GM23248 (cell line): ENCODE measurements at regions not wholly inside any gene's neighbourhood (a gene's known extent, or its start where the extent isn't known, plus 50 kb on each side); places are given as distances from the start of the nearest gene placed in this dataset.

Source experiments
- DNase-seq: peaks from one replicate; pipeline ENCODE4 v3.0.0-alpha.2; 2015
- H2AFZ ChIP-seq: fragments of 200-600 bp; sonication (generic); 2 replicates; pipeline ENCODE4 v1.6.1; 2016; ENCODE audit warnings: antibody characterized with exemption
- H3F3A ChIP-seq: fragments of 200-600 bp; sonication (generic); 2 replicates; pipeline ENCODE4 v1.6.1; 2016; ENCODE audit warnings: mild to moderate bottlenecking, antibody characterized with exemption, mixed run types; ENCODE audit not compliant: insufficient read depth
- H3K27ac ChIP-seq: fragments of 200-600 bp; sonication (generic); 2 replicates; pipeline ENCODE4 v1.5.1; 2016; ENCODE audit warnings: mild to moderate bottlenecking
- H3K27me3 ChIP-seq: fragments of 200-600 bp; sonication (generic); replicated peaks from 2 replicates; pipeline ENCODE4 v1.6.1; 2016; ENCODE audit warnings: mild to moderate bottlenecking; ENCODE audit not compliant: insufficient read depth
- H3K36me3 ChIP-seq: fragments of 200-600 bp; sonication (generic); 2 replicates; pipeline ENCODE4 v1.6.1; 2016; ENCODE audit warnings: low read depth, mild to moderate bottlenecking
- H3K4me1 ChIP-seq: fragments of 200-600 bp; sonication (generic); 2 replicates; pipeline ENCODE4 v1.6.1; 2016; ENCODE audit warnings: mild to moderate bottlenecking; ENCODE audit not compliant: insufficient read depth
- H3K4me2 ChIP-seq: fragments of 200-600 bp; sonication (generic); one replicate; pipeline ENCODE4 v1.6.1; 2016; ENCODE audit warnings: mild to moderate bottlenecking; ENCODE audit not compliant: unreplicated experiment
- H3K4me3 ChIP-seq: fragments of 200-600 bp; sonication (generic); 2 replicates; pipeline ENCODE4 v1.5.1; 2016; ENCODE audit warnings: mild to moderate bottlenecking
- H3K79me2 ChIP-seq: fragments of 200-600 bp; sonication (generic); 2 replicates; pipeline ENCODE4 v1.6.1; 2016; ENCODE audit warnings: mild to moderate bottlenecking; ENCODE audit not compliant: insufficient read depth
- H3K9ac ChIP-seq: fragments of 200-600 bp; sonication (generic); 2 replicates; pipeline ENCODE4 v1.6.1; 2016; ENCODE audit warnings: mild to moderate bottlenecking
- H3K9me2 ChIP-seq: fragments of 200-600 bp; sonication (generic); 2 replicates; pipeline ENCODE4 v1.6.1; 2016; ENCODE audit warnings: mixed run types, mild to moderate bottlenecking, moderate library complexity; ENCODE audit not compliant: insufficient read depth
- H3K9me3 ChIP-seq: fragments of 200-600 bp; sonication (generic); one replicate; pipeline ENCODE4 v1.6.1; 2017; ENCODE audit warnings: low read depth
- H4K20me1 ChIP-seq: fragments of 200-600 bp; sonication (generic); 2 replicates; pipeline ENCODE4 v1.6.0; 2016; ENCODE audit not compliant: insufficient read depth
- EZH2 ChIP-seq: fragments of 200-600 bp; sonication (generic); IDR thresholded peaks from 2 replicates; pipeline ENCODE4 v1.6.1; 2018; ENCODE audit warnings: antibody characterized with exemption, mild to moderate bottlenecking; ENCODE audit not compliant: insufficient read depth, poor library complexity, severe bottlenecking
- EZH2phosphoT487 ChIP-seq: fragments of 200-600 bp; sonication (generic); IDR thresholded peaks from 2 replicates; pipeline ENCODE4 v1.6.1; 2018; ENCODE audit warnings: antibody characterized with exemption, moderate library complexity, mild to moderate bottlenecking, low read depth; ENCODE audit not compliant: insufficient read depth
- WGBS, 2 experiments: methylation state at CpG; one replicate each; pipeline ENCODE4 v1.1.6; 2015 to 2017; ENCODE audit warnings: low lambda C conversion rate in 2 of 2, low coverage in 1 of 2; ENCODE audit errors: missing lambda C conversion rate in 2 of 2; 5-methylcytosine and 5-hydroxymethylcytosine counted together
- in situ Hi-C: fragments of 300-500 bp; cut with MboI; formaldehyde crosslinking; loops from 2 replicates; pipeline ENCODE4 v1.15.0; 2020

DNA sequence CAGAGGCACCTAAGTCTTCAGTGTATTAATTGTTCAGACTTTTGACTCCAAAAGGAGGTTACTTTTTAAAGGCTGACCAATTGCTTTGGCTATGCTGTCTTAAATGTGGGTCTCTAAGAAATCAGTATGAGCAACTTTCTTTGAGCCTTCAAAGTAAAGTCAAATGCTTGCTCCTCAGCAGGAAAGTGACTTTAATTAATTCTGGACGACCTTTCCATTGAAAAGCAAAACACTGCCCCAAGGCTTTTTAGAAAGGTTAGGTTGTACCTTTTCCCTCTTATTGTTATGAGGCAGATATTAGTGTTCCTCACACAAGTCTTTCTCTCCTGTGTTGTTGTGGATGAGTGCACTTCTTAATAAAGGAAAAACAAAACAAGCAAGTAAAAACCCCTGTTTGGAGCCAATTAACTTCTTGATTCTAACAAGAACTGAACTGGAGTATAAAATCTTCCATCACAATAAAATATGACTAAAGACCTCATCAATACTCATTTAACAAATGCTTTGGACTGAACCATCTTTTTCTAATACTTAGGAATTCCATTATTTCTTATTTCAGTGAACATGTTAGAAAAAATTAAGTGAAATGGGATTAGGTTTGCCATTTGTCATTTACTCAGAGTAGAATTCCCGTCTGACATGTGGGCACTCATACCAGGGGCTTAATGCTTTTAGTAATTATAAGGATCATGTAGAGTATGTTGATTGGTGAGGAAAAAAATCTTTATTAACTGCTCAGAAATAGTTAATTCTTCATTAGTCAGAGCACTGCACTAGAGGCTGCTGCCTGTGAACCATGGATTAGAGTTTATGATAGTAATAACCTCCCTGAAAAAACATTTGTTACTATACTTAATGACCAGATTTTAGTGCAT is 159.1 kb upstream of the ZNF608 start:
- Histone ChIP-seq H3K9me3 (no peaks in the 10 kb centered on the region), H3K9ac (no peak overlapping the region), H4K20me1 (no peaks in the 10 kb centered on the region), H3K4me1 (peaks cover 27% of the 10 kb centered on the region), H3K36me3 (no peaks in the 10 kb centered on the region), H3F3A (no peaks in the 10 kb centered on the region; the same call in 1 of the 2 replicates), H3K79me2 (no peaks in the 10 kb centered on the region), H3K4me3 (no peak overlapping the region), H2AFZ (no peak overlapping the region), H3K27me3 (no peaks in the 10 kb centered on the region), H3K27ac (no peak overlapping the region), H3K4me2 (no peak overlapping the region), H3K9me2 (no peaks in the 10 kb centered on the region)
- in situ Hi-C loops: no loop called here
- TF ChIP-seq EZH2: no peak
- TF ChIP-seq EZH2phosphoT487: no peak
- no peak for DNase-seq
- 75 to 87% methylated on average over 2 of the region's 2 CpGs for WGBS, 2 experiments

DNA sequence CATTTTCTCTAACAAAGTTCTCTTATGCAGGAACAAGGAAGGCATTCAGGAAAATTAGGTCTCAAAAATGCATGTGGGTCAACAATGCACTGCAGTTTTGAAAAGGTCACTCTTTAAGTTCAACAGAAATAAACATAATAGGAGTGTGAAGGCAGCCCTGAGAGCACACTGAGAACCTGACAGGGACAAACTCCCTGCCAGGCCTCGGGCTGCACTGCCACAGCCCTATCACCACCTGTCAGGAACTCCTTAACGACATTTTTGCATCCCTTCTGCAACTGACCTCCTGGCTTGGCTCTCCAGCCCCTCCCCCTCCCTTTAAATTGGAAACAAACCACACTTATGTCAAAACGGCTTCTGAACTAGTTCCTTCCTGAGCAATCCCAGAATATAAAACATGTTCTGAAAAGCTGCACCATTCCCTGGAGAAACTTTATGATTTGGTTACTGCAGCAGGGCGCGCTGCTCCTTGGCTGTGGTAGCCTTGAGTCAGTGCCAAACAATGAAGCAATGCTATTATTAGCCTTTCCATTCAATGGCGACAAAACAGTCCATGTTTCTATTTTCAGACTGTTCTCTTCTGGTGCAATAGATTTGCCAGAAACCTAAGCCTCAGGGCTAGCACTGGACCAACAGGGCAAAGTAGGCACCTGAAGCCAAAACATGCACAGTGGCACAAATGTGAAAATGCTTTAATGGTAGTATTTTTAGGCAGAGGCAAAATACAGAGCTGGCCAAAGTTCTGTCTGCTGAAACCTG is 160.1 kb upstream of the ZNF608 start:
- H3K79me2 ChIP-seq: no peaks in the 10 kb centered on the region
- no peak overlapping the region for H2AFZ ChIP-seq
- peak; percentile 82 for DNase-seq
- H3K9me2 ChIP-seq: no peaks in the 10 kb centered on the region
- no peaks in the 10 kb centered on the region; the same call in 1 of the 2 replicates for H3F3A ChIP-seq
- H3K36me3 ChIP-seq: no peaks in the 10 kb centered on the region
- 0 out of 2 replicates have a peak overlapping the region, but pooled peaks have one; percentile 11 for H3K4me3 ChIP-seq
- H3K4me2 ChIP-seq: peak overlapping the region; percentile 56
- peaks cover 27% of the 10 kb centered on the region for H3K4me1 ChIP-seq
- H4K20me1 ChIP-seq: no peaks in the 10 kb centered on the region
- no peak overlapping the region for H3K9ac ChIP-seq
- peaks cover 4% of the 10 kb centered on the region; the same call in 1 of the 2 replicates for H3K27me3 ChIP-seq
- in situ Hi-C loops: no loop called here
- H3K27ac ChIP-seq: no peak overlapping the region
- no peak for TF ChIP-seq EZH2
- no peak for TF ChIP-seq EZH2phosphoT487
- WGBS, 2 experiments: 7 to 8% methylated on average over 6 of the region's 6 CpGs
- no peaks in the 10 kb centered on the region for H3K9me3 ChIP-seq

DNA sequence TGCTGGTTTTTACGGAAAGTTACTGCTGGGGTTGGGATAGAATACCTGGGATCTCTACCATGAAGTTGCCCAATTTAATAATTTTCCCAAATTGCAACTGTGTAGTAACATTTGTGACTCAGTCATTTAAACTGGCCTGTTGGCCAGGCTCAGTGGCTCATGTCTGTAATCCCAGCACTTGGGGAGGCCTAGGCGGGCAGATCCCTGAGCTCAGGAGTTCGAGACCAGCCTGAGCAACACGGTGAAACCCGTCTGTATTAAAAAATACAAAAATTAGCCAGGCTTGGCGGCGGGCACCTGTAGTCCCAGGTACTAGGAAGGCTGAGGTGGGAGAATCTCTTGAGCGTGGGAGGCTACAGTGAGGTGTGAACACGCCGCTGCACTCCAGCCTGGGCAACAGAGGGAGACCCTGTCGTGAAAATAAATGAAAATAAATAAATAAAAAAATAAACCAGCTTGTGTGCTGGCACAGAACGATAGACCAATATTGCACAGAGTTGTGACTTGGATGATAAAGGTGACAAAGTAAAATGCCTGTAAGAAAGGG is 160.7 kb upstream of the ZNF608 start:
- H3K4me3 ChIP-seq: no peak overlapping the region
- no peak overlapping the region for H3K9ac ChIP-seq
- no peaks in the 10 kb centered on the region for H4K20me1 ChIP-seq
- peak overlapping the region; percentile 56 for H3K4me2 ChIP-seq
- H3K9me3 ChIP-seq: no peaks in the 10 kb centered on the region
- no peak overlapping the region for H2AFZ ChIP-seq
- 84 to 87% methylated on average over 12 of the region's 12 CpGs for WGBS, 2 experiments
- H3K4me1 ChIP-seq: peaks cover 22% of the 10 kb centered on the region
- TF ChIP-seq EZH2phosphoT487: no peak
- TF ChIP-seq EZH2: no peak
- DNase-seq: no peak
- in situ Hi-C loops: no loop called here
- H3F3A ChIP-seq: no peaks in the 10 kb centered on the region; the same call in 1 of the 2 replicates
- H3K9me2 ChIP-seq: no peaks in the 10 kb centered on the region
- no peaks in the 10 kb centered on the region for H3K79me2 ChIP-seq
- no peak overlapping the region for H3K27ac ChIP-seq
- H3K36me3 ChIP-seq: no peaks in the 10 kb centered on the region
- peaks cover 4% of the 10 kb centered on the region; the same call in 1 of the 2 replicates for H3K27me3 ChIP-seq
